HEK293T (cell line): ENCODE measurements at regions not wholly inside any gene's neighbourhood (a gene's known extent, or its start where the extent isn't known, plus 50 kb on each side); places are given as distances from the start of the nearest gene placed in this dataset.

Experiments used
- CTCF ChIA-PET: fragments of 350-600 bp; formaldehyde crosslinking; extraction: SDS; loops from one replicate; lab custom pipeline; 2021; ENCODE audit warnings: antibody characterized with exemption, inconsistent platforms; lab: Yijun Ruan, JAX
- POLR2A ChIA-PET: fragments of 350-600 bp; formaldehyde crosslinking; extraction: SDS; loops from one replicate; lab custom pipeline; 2020; ENCODE audit warnings: antibody characterized with exemption, inconsistent platforms; lab: Yijun Ruan, JAX
- DNase-seq: peaks from one replicate; pipeline ENCODE4 v3.0.0; 2012; ENCODE audit warnings: mixed read lengths; ENCODE audit errors: extremely low spot score
- ARNT ChIP-seq: fragments of 450-650 bp; IDR thresholded peaks from 2 replicates; pipeline ENCODE4 v1.6.1; 2017; ENCODE audit warnings: mild to moderate bottlenecking
- BHLHE40 ChIP-seq: fragments of 450-650 bp; IDR thresholded peaks from 2 replicates; pipeline ENCODE4 v1.6.1; 2016; ENCODE audit warnings: mild to moderate bottlenecking, moderate library complexity, borderline replicate concordance
- CTBP1 ChIP-seq: fragments of 450-650 bp; IDR thresholded peaks from 2 replicates; pipeline ENCODE4 v1.6.1; 2016; ENCODE audit warnings: borderline replicate concordance
- ELF4 ChIP-seq: fragments of 450-650 bp; IDR thresholded peaks from 2 replicates; pipeline ENCODE4 v1.6.1; 2017; ENCODE audit warnings: antibody characterized with exemption
- FOXA1 ChIP-seq: fragments of 450-650 bp; IDR thresholded peaks from 2 replicates; pipeline ENCODE4 v1.6.1; 2016; ENCODE audit warnings: mild to moderate bottlenecking
- FOXK2 ChIP-seq: fragments of 450-650 bp; IDR thresholded peaks from 2 replicates; pipeline ENCODE4 v1.6.1; 2016; ENCODE audit warnings: mild to moderate bottlenecking
- FOXM1 ChIP-seq: fragments of 450-650 bp; IDR thresholded peaks from 2 replicates; pipeline ENCODE4 v1.6.1; 2017; ENCODE audit warnings: mild to moderate bottlenecking, borderline replicate concordance
- HDGF ChIP-seq: fragments of 450-650 bp; IDR thresholded peaks from 2 replicates; pipeline ENCODE4 v1.6.1; 2017; ENCODE audit warnings: antibody characterized with exemption, borderline replicate concordance
- L3MBTL2 ChIP-seq: fragments of 450-650 bp; conservative IDR thresholded peaks from 2 replicates; pipeline ENCODE4 v1.6.1; 2016; ENCODE audit warnings: mild to moderate bottlenecking
- LEF1 ChIP-seq: fragments of 450-650 bp; IDR thresholded peaks from 2 replicates; pipeline ENCODE4 v1.6.1; 2017; ENCODE audit warnings: mild to moderate bottlenecking, borderline replicate concordance
- NFRKB ChIP-seq: fragments of 450-650 bp; IDR thresholded peaks from 2 replicates; pipeline ENCODE4 v1.6.1; 2016; ENCODE audit warnings: mild to moderate bottlenecking, moderate library complexity
- PKNOX1 ChIP-seq: fragments of 450-650 bp; IDR thresholded peaks from 2 replicates; pipeline ENCODE4 v1.6.1; 2016
- SP1 ChIP-seq: fragments of 450-650 bp; IDR thresholded peaks from 2 replicates; pipeline ENCODE4 v1.6.1; 2017
- SUZ12 ChIP-seq: fragments of 450-650 bp; IDR thresholded peaks from 2 replicates; pipeline ENCODE4 v1.6.1; 2016; ENCODE audit warnings: mild to moderate bottlenecking
- TARDBP ChIP-seq: fragments of 450-650 bp; IDR thresholded peaks from 2 replicates; pipeline ENCODE4 v1.6.1; 2016
- ZNF384 ChIP-seq: fragments of 450-650 bp; IDR thresholded peaks from 2 replicates; pipeline ENCODE4 v1.6.1; 2016

GRCh38 chr17:77880711-77881450 is 77.6 kb upstream of the TNRC6C start:
- DNase-seq = no peak
- ChIA-PET CTCF (interaction anchor here (1.0 kb wide), 1 partner anchor 12 kb away, joined by 3 read pairs; no protein-coding TSS in a partner anchor), POLR2A (no interaction called here)
- TF ChIP-seq SP1 = no peak
- no peak for TF ChIP-seq NFRKB
- no peak for TF ChIP-seq L3MBTL2
- no peak for TF ChIP-seq CTBP1
- TF ChIP-seq HDGF = no peak
- TF ChIP-seq ELF4 = no peak
- TF ChIP-seq PKNOX1 = no peak

- no peak for DNase-seq
- TF ChIP-seq CTBP1 (no peak), FOXK2 (no peak), L3MBTL2 (no peak), SP1 (no peak), FOXM1 (no peak), ARNT (no peak), FOXA1 (no peak), LEF1 (no peak), PKNOX1 (no peak), BHLHE40 (no peak), NFRKB (no peak), SUZ12 (no peak), ZNF384 (no peak), TARDBP (no peak), ELF4 (no peak), HDGF (no peak)
- POLR2A ChIA-PET = no interaction called here
- CTCF ChIA-PET = interaction anchor here (1.0 kb wide), 1 partner anchor 11 kb away, joined by 3 read pairs; no protein-coding TSS in a partner anchor
Measured at GRCh38 chr17:77881545-77881944, 77.0 kb upstream of the TNRC6C start.

GRCh38 chr17:77882040-77882439 is 76.5 kb upstream of the TNRC6C start:
- CTCF ChIA-PET = interaction anchor here (1.0 kb wide), 1 partner anchor 11 kb away, joined by 3 read pairs; no protein-coding TSS in a partner anchor
- TF ChIP-seq L3MBTL2 (no peak), FOXM1 (no peak), ZNF384 (no peak)
- POLR2A ChIA-PET = no interaction called here
- no peak for DNase-seq

GRCh38 chr17:77882481-77883212 is 75.9 kb upstream of the TNRC6C start:
- no peak for DNase-seq
- POLR2A ChIA-PET = no interaction called here
- TF ChIP-seq CTBP1 = no peak
- TF ChIP-seq ARNT = no peak
- TF ChIP-seq PKNOX1 = no peak
- TF ChIP-seq LEF1 = no peak
- TF ChIP-seq HDGF = no peak
- CTCF ChIA-PET = no interaction called here

- TF ChIP-seq HDGF (no peak), L3MBTL2 (no peak), BHLHE40 (no peak), SP1 (no peak), LEF1 (no peak), NFRKB (no peak), ELF4 (no peak), ARNT (no peak), ZNF384 (no peak), FOXA1 (no peak), FOXK2 (no peak), SUZ12 (no peak), FOXM1 (no peak), CTBP1 (no peak), PKNOX1 (no peak)
- ChIA-PET POLR2A (no interaction called here), CTCF (no interaction called here)
- no peak for DNase-seq
Measured at GRCh38 chr17:77883213-77883650, 75.3 kb upstream of the TNRC6C start.

GRCh38 chr17:77884019-77884418 is 74.5 kb upstream of the TNRC6C start:
- no peak for DNase-seq
- ChIA-PET POLR2A (interaction anchor here (1.1 kb wide), 1 partner anchor 74 kb away, joined by 4 read pairs; the partner anchor contains the start of gene TNRC6C), CTCF (no interaction called here)
- TF ChIP-seq LEF1 (no peak), FOXM1 (no peak), ARNT (no peak), SP1 (no peak), FOXA1 (no peak), BHLHE40 (no peak), CTBP1 (no peak), L3MBTL2 (no peak), ZNF384 (no peak)
